DMS153 (cell line): ENCODE measurements at regions not wholly inside any gene's neighbourhood (a gene's known extent, or its start where the extent isn't known, plus 50 kb on each side); places are given as distances from the start of the nearest gene placed in this dataset.
"Not testable (repeated sequence)": the region's sequence is repeated elsewhere in the genome, so short reads cannot be mapped to it uniquely, and the experiment has no call there.

Experiments
- DNase-seq: peaks from one replicate; lab custom pipeline; 2025; lab: John Stamatoyannopoulos, UW

DNA sequence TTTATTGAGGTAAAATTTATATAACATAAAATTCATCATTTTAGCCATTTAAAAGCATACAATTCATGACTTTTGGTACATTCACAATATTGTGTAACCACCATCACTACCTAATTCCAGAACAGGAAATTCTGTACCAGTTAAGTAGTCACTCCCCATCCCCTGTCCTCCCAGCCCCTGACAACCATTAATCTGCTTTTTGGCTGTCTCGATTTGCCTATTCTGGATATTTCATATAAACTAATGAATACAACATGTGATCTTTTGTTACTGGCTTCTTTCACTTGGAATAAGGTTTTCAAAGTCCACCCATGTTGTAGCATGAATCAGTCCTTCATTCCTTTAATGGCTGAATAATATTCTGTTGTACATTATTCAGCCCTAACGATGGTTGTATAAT lies 115.6 kb upstream of the KLF14 start:
- DNase-seq, result no peak

DNA sequence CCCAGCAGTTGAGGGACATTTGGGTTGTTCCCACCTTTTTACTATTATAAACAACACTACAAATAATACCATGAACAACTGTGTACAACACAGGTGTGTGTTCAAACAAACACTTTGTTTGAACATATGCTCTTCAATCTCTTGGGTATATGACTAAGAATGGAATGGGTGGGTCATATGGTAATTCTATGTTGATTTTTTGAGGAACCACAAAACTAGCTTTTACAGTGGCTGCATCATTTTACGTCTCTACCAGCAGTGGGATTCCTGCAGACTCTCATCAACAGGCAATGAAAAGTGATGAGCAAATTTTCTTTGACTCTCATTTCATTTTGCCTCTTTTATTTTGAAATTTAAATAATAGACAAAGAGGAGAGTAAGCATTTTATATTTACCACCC lies 116.9 kb upstream of the KLF14 start:
- no peak for DNase-seq

DNA sequence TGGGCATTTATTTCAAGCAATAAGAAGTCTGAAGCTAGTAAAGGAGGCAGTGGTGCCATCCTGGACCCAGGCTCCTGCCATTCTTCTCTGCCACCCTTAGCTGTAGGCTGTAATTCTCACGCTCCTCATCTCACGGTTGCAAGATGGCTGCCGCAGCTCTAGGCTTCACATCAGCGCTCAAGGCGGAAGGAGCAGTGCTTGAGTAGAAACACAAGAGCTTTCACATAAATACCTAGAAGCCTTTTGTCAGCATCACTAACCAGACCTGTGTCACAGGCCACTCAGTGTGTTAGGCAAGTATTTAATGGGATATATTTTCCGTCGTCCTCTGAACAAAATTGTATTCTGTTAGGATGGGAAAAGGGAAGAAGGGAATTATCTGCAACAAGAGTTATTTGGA lies 118.9 kb upstream of the KLF14 start:
- DNase-seq, result no peak

DNA sequence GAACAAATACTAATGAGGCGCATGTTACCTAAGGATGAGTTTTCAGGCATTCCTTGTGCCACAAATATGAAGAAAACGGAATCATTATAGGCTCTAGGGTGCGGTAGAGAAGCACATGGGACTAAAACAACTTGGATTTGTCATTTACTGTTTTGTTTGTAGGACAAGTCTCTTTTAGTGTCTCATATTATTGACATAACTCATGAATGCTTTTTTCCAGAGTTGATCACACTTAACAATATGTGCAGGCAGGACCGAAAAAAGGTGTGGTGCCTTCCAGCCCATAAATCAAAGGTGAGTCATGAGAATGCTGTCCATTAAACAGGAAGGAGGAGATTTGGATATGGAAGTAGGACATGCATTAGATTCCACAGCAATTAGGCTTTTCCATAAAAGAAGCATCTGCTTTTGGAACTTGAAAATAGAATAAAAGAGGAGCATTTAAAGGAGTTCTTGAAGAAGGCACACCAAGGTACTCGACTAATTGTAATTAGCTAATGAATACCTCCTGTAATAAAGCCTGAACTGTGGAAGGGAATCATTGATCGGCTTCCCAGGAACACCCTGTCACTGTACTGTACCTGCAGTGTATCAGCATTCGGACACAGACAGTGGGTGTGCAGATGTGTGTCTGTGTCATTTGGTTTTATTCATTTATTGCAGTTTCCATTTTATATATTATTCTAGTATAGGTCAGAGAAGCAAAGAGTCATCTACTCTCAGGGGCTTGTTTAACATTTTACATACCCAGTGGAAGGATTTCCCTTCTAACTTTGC lies 119.7 kb upstream of the KLF14 start:
- DNase-seq, result no peak

DNA sequence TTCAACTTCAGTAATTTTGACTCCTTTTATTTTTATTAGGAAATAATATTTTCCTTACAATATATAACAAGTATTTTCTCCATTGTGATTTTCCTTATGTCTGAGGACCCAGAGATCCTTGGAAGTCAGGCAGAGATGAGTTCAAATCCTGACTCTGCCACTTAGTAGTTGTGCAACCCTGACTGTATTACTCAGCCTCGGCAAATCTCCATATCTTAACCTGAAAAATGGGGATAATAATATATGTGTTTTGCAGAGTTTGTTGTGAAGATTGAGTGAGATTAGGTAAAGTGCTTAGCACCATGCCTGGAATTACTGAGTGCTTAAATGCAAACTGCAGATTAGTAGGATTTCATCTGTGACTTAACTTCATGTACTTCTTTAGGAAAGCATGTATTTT lies 120.5 kb upstream of the KLF14 start:
- no peak for DNase-seq

DNA sequence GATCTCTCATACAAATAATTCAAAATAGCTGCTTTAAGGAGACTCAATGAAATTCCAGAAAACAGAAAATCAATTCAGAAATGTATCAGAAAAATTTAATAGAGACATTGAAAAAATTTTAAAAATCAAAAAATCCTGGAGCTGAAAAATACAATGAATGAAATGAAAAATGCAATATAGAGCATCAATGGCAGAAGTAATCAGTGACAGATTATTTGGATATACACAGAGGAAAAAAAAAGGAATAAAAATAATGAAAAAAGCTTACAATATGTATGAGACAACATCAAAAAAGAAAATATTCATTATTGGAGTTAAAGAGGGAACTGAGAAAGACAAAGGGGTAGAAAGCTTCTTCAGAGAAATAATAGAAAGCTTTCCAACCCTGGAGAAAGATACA lies 122.9 kb upstream of the KLF14 start:
- DNase-seq, result no peak

DNA sequence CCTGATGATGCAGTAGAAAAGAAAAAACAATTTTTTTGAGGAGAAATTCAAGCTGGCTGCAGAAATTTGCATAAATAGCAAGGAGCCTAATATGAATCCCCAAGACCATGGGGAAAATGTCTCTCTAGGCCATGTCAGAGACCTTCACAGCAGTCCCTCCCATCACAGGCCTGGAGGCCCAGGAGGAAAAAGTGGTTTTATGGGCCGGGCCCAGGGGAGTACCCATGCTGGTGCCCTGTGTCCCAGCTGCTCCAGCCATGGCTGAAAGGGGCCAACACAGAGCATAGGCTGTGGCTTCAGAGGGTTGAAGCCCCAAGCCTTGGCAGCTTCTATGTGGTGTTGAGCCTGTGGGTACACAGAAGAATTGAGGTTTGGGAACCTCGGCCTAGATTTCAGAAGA lies 126.8 kb upstream of the KLF14 start:
- not testable (repeated sequence) for DNase-seq

DNA sequence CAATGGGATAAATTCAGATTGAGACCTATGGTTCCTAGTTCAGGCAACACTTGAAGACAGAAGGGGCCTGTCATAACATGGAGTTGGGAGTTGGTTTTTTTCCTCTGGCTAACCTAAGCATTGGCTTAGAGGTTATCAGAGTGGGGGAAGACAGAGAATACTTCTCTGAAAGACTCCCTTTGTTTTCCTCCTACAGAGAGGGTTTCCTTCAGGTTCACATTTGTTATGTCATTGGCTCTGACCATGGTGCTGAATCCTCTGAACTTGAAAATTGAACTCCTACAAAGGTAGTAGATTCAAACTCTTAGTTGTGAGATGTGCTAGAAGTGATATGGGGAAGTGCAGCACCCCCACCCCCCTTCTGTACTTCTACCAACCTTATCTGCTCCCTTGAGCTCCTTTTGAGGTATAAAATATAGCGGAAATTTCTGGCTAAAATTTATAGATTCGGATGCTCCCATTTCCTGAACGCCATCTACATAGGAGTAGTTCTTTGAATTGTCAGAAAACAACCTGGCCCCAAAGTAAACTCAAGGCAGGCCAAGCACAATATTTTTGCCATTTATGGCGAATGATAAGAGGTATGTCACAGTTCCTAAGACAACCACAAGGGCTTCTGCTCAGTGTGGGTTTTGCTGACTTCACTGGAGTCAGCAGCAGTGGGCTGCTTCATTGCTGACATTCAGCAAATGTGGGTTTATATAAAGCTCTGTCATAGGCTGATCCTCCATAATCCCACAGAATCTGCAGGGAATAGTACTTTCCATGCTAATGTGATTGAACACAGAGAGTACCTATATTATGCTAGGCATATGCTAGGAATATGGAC lies 131.6 kb upstream of the KLF14 start:
- DNase-seq, result no peak

DNA sequence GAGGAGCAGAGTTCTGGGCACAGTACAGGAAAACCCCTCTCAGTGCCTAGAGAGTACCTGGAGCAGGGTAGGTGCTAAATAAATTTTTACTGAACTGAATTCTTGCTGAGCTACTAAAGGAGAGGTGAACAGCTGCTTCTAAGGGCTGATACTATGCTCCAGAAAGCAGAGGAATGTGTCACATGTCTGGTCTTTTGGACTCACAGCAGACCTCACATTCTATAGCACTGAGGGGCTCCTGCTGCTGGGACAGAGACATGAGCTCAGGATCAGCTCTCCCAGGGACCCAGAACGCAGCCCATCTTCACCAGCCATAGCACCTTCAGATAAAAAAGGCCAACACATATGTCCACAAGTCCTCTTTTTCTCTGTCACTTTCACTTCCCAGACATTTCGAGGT lies 133.0 kb upstream of the KLF14 start:
- DNase-seq, result no peak

DNA sequence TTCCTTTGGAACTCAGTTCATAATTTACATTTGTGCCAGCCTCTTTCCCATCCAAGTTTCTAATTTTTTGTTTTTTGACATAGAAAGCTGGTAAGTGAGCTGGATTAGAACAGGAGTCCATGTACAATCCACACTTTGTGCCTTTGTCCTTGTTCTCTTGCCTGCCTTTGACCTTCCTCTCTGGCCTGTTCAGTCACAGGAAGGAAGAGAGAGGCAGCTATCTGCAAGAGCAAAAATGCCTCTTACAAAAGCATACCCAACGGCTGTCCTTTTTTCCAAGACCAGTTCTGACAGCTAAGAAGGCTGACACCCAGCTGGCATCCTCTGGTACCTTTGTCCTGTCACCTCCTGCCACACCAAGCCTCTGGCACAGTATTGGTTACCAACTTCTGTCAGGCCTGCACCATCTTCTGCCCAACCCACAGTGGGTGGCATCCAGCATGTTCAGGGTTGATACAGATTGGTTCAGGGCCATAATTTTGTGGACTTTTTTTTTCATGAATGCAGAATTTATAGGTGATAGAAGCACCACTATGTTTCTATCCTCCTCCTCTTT lies 133.7 kb upstream of the KLF14 start:
- no peak for DNase-seq

DNA sequence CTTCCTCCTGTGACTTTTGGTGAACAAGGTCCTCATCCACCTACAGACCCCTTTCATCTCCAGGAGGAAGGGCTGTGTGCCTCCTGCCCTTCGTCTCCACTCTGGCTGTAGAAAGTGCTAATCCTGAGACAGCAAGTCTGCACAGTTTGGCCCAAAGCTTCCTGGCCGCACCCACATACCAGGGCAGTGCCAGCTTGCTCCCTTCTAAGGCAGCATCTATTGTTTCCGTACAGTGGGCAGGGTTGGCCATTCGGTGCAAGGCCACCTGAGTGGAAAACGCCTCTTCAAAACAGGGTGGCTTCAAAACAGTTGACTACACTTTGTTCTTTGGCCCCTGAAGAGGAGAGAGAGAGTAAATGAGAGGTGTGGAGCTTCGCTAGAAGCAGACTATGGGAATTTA lies 134.1 kb upstream of the KLF14 start:
- no peak for DNase-seq

DNA sequence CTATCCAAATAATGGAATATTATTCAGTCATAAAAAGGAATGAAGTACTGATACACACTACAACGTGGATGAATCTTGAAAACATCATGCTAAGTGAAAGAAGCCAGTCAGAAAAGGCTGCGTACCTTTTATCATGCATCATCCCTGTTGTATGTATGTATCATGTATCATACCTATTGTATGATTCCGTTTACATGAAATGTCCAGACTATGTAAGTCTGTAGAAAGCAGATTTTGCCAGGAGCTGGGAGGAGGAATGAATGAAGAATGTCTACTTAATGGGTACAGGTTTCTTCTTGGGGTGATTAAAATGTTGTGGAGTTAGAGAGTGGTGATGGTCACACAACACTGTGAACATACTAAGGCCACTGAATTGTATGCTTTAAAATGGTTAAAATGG lies 135.9 kb upstream of the KLF14 start:
- no peak for DNase-seq

DNA sequence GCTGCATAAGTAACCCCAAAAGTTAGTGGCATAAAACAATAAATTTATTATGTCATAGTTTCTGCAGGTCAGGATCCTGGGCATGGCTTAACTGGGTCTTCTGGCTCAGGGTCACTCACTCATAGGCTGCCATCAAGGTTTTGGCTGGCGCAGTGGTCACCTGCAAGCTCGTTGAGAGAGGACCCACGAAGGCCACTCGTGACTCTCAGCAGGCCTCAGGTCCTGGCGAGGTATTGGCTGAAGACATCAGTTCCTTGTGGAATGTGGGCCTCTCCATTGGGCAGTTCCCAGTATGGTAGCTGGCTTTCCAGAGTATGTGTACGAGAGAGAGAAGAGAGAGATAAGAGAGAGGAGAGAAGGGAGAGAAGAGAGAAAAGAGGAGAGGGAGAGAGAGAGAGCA lies 138.3 kb upstream of the KLF14 start:
- DNase-seq, result no peak

DNA sequence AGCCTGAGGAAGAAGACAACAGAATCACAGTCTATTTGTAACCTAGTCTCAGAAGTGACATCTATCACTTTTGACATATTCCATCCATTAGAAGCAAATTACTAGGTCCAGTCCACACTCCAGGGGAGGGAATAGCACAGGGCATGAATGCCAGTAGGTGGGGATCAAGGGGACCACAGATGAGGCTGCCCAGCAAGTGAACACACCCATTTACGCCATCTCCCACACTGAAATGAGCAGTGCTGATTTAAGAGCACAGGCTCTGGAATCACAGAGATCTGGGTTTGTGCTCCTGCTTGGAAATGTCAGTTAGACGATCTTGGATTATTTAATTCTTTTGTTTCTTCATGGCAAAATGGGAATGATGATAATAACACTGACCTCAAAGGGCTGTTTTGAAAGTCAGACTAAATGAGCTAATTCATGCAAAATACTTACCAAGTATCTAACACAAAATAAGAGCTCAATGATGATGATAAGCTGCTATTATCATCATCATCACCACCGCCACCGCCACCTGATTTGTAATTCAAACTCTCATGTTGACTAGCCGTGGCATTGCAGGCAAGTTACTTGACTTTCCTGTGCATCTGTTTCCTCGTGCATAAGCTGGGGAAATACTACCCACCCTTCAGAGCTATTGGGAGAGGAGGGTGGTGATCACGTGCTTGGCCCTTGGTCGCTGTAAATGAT lies 138.9 kb upstream of the KLF14 start:
- no peak for DNase-seq

DNA sequence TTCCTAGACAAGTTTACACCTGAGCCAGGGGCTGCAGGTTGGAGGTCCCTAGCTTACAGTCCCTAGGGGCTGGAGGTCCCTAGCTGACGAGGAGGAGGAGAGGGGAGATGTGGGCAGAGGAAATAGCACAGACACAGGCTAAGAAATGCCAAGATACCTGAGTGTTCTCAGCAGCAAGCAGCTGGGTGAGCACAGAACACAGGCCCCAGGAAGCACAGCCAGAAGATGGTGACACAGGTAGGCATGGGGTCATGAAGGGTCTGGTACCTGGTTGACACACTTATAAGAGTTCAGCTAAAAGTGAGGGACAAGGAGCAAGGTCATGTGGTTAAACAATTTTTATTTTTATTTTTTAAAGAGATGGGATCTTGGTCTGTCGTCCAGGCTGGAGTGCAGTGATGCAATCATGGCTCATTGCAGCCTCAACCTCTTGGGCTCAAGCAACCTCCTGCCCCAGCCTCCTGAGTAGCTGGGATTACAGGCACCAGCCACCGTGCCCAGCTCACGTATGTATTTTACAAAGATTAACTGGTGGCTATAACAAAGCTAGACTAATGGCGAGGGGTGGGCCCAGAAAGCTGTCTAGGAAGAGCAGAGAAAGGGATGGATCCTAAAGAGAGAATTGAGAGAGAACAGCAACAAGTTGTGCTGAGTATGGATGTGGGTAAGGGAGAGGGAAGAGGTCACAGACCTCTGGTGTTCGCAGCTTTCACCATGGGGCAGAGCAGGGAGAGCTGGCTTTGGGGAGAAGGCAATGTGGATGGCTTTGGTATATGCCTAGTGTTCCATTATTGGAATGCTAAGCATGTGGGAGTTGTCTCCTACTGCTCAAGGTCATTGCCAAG lies 140.3 kb upstream of the KLF14 start:
- DNase-seq, result no peak

DNA sequence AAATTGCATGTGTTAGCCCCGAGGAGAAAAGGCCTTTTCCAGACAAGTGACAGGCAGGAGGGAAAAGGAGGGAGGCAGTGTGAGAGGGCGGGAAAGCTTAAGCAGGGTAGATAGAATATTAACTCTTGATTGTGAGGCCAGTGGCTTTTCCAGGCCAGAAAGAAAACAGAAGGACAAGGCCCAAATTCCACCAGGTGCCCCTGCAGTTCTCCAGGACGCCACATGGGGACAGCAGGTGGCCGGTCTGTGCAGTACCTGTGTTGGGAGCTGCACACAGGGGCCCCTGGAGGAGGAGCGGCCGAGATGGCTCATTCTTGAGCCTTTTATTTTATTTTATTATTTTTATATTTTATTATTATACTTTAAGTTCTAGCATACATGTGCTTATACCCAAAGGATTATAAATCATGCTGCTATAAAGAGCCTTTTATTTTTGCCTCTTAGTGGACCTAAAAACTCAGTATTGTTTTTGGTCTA lies 141.3 kb upstream of the KLF14 start:
- DNase-seq, result no peak

DNA sequence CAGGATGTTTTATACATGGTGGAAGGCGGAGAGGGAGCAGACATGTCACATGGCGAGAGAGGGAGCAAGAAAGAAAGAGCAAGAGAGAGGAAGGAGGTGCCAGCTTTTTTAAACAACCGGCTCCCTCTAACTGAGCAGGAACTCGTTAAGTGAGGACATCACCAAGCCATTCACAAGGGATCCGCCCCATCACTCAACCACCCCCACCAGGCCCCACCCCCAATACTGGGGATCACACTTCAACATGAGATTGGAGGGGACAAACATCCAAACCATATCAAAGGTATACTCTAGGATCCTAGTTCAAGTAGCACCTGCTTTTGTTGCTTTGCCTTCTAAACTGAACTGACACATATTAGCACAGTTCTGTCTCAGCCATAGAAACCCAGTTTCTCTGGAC lies 141.9 kb upstream of the KLF14 start:
- no peak for DNase-seq

DNA sequence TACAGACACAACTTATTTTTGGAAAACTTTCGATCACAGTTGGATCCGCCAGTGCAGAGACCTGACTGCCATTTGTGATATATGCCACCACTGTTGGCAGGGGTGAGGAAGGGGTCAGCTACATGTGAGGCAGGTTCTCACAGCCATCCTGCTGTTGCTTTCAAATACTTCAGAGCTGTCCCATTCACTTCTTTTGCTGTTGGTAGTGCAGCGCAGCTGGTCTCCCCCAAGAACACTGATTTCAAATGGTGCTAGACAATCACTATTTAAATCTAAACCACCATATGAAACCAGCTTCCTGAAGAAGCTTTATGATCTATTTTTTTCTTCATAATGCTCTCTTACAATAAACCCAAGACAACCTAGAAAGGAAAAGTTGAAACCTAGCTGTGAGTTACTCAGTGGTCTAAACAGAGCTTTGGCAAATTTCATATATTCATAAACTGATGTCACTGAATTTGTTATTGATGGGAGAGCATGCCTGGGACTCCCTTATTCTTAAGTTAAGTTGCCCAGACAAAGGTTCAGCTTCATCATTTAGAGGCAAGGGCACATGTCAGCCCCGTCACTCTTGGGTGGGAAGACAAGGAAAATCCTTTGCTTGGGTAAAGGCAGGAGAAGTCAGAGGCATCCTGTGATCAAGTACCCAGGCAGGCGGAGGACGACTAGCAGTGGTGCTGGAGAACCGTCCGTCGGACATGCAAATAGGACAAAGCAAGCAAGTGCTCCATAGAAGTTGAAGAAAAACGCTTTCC lies 143.4 kb upstream of the KLF14 start:
- no peak for DNase-seq

DNA sequence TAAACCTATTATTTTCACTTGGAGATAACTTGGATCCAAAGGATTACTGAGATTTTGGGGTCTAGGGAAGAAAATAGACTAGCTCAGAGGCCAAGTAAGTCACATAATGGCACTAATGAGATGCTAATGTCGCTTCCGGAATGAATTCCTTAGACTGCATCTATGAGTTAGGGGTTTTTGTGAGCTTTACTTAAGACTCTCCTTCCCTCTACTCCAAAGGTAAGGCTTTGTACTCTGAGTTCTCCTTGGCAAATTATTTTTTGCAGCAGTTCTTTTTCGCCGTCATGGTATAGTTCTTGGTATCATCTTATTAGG lies 143.9 kb upstream of the KLF14 start:
- no peak for DNase-seq

DNA sequence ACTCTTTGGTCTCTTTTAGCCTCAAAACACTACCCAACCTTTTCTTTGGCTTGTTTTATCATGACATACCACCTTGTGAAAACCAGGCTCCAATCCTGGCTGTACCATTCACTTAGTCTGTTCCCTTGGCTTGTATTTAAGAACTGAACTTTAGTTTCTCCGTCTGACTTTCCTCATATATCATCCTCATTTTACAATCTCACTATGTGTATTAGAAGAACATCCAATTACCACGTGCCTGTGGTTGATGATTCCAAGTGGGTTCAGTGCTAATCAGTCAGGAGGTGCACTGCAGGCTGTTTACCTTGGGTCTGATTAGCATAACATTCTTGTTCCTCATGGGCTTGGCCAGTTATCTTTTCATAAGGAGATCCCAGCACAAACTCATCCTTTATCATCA lies 144.8 kb upstream of the KLF14 start:
- DNase-seq, result no peak

DNA sequence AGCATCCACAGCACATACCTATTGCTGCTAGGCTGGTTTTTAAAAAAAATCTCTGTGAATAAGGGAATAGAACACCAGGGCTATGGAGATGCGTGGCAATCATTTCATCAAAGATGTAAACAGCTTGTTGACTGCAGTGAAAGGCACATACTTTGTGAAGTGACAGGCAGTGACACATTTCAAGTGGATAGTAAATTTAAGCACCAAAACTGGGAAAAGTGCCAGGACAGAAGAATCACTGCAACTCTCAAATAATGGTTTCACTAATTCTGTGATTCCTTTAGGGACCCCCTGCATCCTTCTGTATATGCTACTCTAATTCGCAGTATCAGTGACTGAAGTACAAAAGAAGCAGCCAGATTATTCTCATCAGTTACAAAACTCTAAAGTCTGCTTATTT lies 145.2 kb upstream of the KLF14 start:
- DNase-seq, result no peak
